Thoracic aorta (tissue), 2 donors: ENCODE measurements at regions not wholly inside any gene's neighbourhood (a gene's known extent, or its start where the extent isn't known, plus 50 kb on each side); places are given as distances from the start of the nearest gene placed in this dataset.

Source experiments
- ATAC-seq: fragments of 150-250 bp; one replicate; pipeline ENCODE4 v1.8.0; 2017; ENCODE audit warnings: low read depth; ENCODE audit not compliant: insufficient number of reproducible peaks, low FRiP score
- DNase-seq: peaks from one replicate; pipeline ENCODE4 v3.0.0-alpha.2; 2020; ENCODE audit warnings: low spot score
- H3K27ac ChIP-seq, 2 donors: fragments of 200-600 bp; sonication (generic); 1 replicate in 1 of 2; 2 replicates in 1 of 2; pipeline ENCODE4 v1.5.1; 2016; ENCODE audit warnings: mild to moderate bottlenecking in 2 of 2, moderate library complexity in 2 of 2
- H3K27me3 ChIP-seq: fragments of 200-600 bp; sonication (generic); replicated peaks from 2 replicates; pipeline ENCODE4 v1.6.0; 2016; ENCODE audit warnings: mild to moderate bottlenecking; ENCODE audit not compliant: insufficient read depth
- H3K36me3 ChIP-seq: fragments of 200-600 bp; sonication (generic); one replicate; pipeline ENCODE4 v1.5.1; 2016
- H3K4me1 ChIP-seq, 2 donors: fragments of 200-600 bp; sonication (generic); 1 replicate in 1 of 2; 2 replicates in 1 of 2; pipeline versions ENCODE4 v1.5.1 to v1.6.0; 2016; ENCODE audit warnings: low read depth in 2 of 2, mild to moderate bottlenecking in 1 of 2; ENCODE audit not compliant: control insufficient read depth in 1 of 2
- H3K4me3 ChIP-seq: fragments of 200-600 bp; sonication (generic); 2 replicates; pipeline ENCODE4 v1.5.1; 2016; ENCODE audit warnings: mild to moderate bottlenecking
- H3K9me3 ChIP-seq: fragments of 200-600 bp; sonication (generic); 2 replicates; pipeline ENCODE4 v1.5.1; 2016
- CTCF ChIP-seq: fragments of 200-600 bp; sonication (generic); IDR thresholded peaks from one replicate; pipeline ENCODE4 v1.5.1; 2019; ENCODE audit warnings: antibody characterized with exemption

GRCh38 chr13:55887561-55887960 lies 1253.2 kb upstream of the PRR20A start:
- TF ChIP-seq CTCF = no peak
- no peak overlapping the region for H3K4me3 ChIP-seq
- H3K4me1 ChIP-seq = no peaks in the 10 kb centered on the region
- H3K27me3 ChIP-seq = no peaks in the 10 kb centered on the region
- no peaks in the 10 kb centered on the region for H3K36me3 ChIP-seq
- ATAC-seq = no peak
- no peaks in the 10 kb centered on the region for H3K9me3 ChIP-seq
- H3K27ac ChIP-seq = no peak overlapping the region
- no peak for DNase-seq

GRCh38 chr13:55893540-55893939 lies 1247.2 kb upstream of the PRR20A start:
- no peak for TF ChIP-seq CTCF
- no peak for ATAC-seq
- Histone ChIP-seq H3K36me3 (no peaks in the 10 kb centered on the region), H3K9me3 (no peaks in the 10 kb centered on the region), H3K27me3 (no peaks in the 10 kb centered on the region), H3K4me3 (no peak overlapping the region), H3K27ac (no peak overlapping the region), H3K4me1 (no peaks in the 10 kb centered on the region)
- no peak for DNase-seq

- no peak for DNase-seq
- Histone ChIP-seq H3K27me3 (no peaks in the 10 kb centered on the region), H3K4me1 (no peaks in the 10 kb centered on the region), H3K4me3 (no peak overlapping the region), H3K9me3 (no peaks in the 10 kb centered on the region), H3K36me3 (no peaks in the 10 kb centered on the region), H3K27ac (no peak overlapping the region)
- no peak for ATAC-seq
- TF ChIP-seq CTCF = no peak
These were observed 1203.5 kb upstream of the PRR20A start for GRCh38 chr13:55937180-55937579.

GRCh38 chr13:55948175-55948574 lies 1192.5 kb upstream of the PRR20A start:
- DNase-seq = no peak
- H3K27me3 ChIP-seq = no peaks in the 10 kb centered on the region
- no peak for ATAC-seq
- TF ChIP-seq CTCF = no peak
- H3K9me3 ChIP-seq = no peaks in the 10 kb centered on the region
- H3K4me1 ChIP-seq = no peaks in the 10 kb centered on the region
- no peaks in the 10 kb centered on the region for H3K36me3 ChIP-seq
- no peak overlapping the region for H3K27ac ChIP-seq
- H3K4me3 ChIP-seq = no peak overlapping the region

- TF ChIP-seq CTCF = no peak
- H3K4me3 ChIP-seq = no peak overlapping the region
- H3K9me3 ChIP-seq = no peaks in the 10 kb centered on the region
- H3K4me1 ChIP-seq = no peaks in the 10 kb centered on the region
- no peak for DNase-seq
- no peaks in the 10 kb centered on the region for H3K36me3 ChIP-seq
- no peak for ATAC-seq
- no peaks in the 10 kb centered on the region for H3K27me3 ChIP-seq
- H3K27ac ChIP-seq = no peak overlapping the region
These were observed 1176.8 kb upstream of the PRR20A start for GRCh38 chr13:55963934-55964333.
